DOHH2 (cell line): ENCODE measurements at regions not wholly inside any gene's neighbourhood (a gene's known extent, or its start where the extent isn't known, plus 50 kb on each side); places are given as distances from the start of the nearest gene placed in this dataset.

Source experiments
- H3F3A ChIP-seq: fragments of 200-600 bp; sonication (generic), shearing (Covaris generic); 2 replicates; pipeline ENCODE4 v1.6.0; 2016; ENCODE audit warnings: antibody characterized with exemption, mild to moderate bottlenecking; ENCODE audit not compliant: control insufficient read depth, insufficient read depth
- H3K27ac ChIP-seq: fragments of 200-600 bp; sonication (generic); 2 replicates; pipeline ENCODE4 v1.5.1; 2014; ENCODE audit warnings: low read depth, mild to moderate bottlenecking, low read length, moderate library complexity
- H3K27me3 ChIP-seq: fragments of 200-600 bp; sonication (generic); 2 replicates; pipeline ENCODE4 v1.6.1; 2014; ENCODE audit warnings: mild to moderate bottlenecking, low read length, mixed read lengths; ENCODE audit not compliant: control insufficient read depth
- H3K36me3 ChIP-seq: fragments of 200-600 bp; sonication (generic); 2 replicates; pipeline ENCODE4 v1.6.1; 2014; ENCODE audit warnings: mild to moderate bottlenecking, low read length, moderate library complexity, mixed read lengths; ENCODE audit not compliant: control insufficient read depth
- H3K4me1 ChIP-seq: fragments of 200-600 bp; sonication (generic); 2 replicates; pipeline ENCODE4 v1.6.1; 2014; ENCODE audit warnings: mild to moderate bottlenecking, low read length, mixed read lengths; ENCODE audit not compliant: control insufficient read depth
- H3K4me2 ChIP-seq: fragments of 200-600 bp; sonication (generic); 2 replicates; pipeline ENCODE4 v1.6.0; 2014; ENCODE audit warnings: mild to moderate bottlenecking, low read length, moderate library complexity
- H3K4me3 ChIP-seq: fragments of 200-600 bp; sonication (generic); 2 replicates; pipeline ENCODE4 v1.5.1; 2014; ENCODE audit warnings: mild to moderate bottlenecking, low read length, mixed read lengths
- H3K79me2 ChIP-seq: fragments of 200-600 bp; sonication (generic); 2 replicates; pipeline ENCODE4 v1.6.1; 2014; ENCODE audit warnings: mild to moderate bottlenecking, low read length, mixed read lengths; ENCODE audit not compliant: control insufficient read depth
- H3K9me2 ChIP-seq: fragments of 200-600 bp; sonication (generic); replicated peaks from 2 replicates; pipeline ENCODE4 v1.6.1; 2014; ENCODE audit warnings: mild to moderate bottlenecking, low read length, mixed read lengths; ENCODE audit not compliant: control insufficient read depth
- H3K9me3 ChIP-seq: fragments of 200-600 bp; sonication (generic); 2 replicates; pipeline ENCODE4 v1.6.1; 2014; ENCODE audit warnings: antibody characterized with exemption, low read length, mixed read lengths; ENCODE audit not compliant: control insufficient read depth, insufficient read depth
- H4K20me1 ChIP-seq: fragments of 200-600 bp; sonication (generic); 2 replicates; pipeline ENCODE4 v1.6.0; 2014; ENCODE audit warnings: low read depth, mild to moderate bottlenecking, antibody characterized with exemption, low read length, moderate library complexity; ENCODE audit not compliant: control insufficient read depth, insufficient read depth
- CTCF ChIP-seq: fragments of 200-600 bp; sonication (generic); IDR thresholded peaks from one replicate; pipeline ENCODE4 v1.5.1; 2014; ENCODE audit warnings: antibody characterized with exemption, mild to moderate bottlenecking, low read depth, low read length; ENCODE audit not compliant: poor library complexity, severe bottlenecking
- EZH2phosphoT487 ChIP-seq: fragments of 200-600 bp; sonication (generic); IDR thresholded peaks from 2 replicates; pipeline ENCODE4 v1.6.1; 2017; ENCODE audit warnings: borderline replicate concordance, mild to moderate bottlenecking, antibody characterized with exemption, low read length, moderate library complexity, mixed read lengths

- H3K9me3 ChIP-seq = no peaks in the 10 kb centered on the region
- no peak overlapping the region for H3K27ac ChIP-seq
- no peaks in the 10 kb centered on the region for H3K36me3 ChIP-seq
- H3F3A ChIP-seq = no peaks in the 10 kb centered on the region
- no peaks in the 10 kb centered on the region for H3K4me1 ChIP-seq
- H3K9me2 ChIP-seq = no peaks in the 10 kb centered on the region
- H3K79me2 ChIP-seq = no peaks in the 10 kb centered on the region
- TF ChIP-seq EZH2phosphoT487 (no peak), CTCF (no peak)
- no peaks in the 10 kb centered on the region for H4K20me1 ChIP-seq
- H3K27me3 ChIP-seq = no peaks in the 10 kb centered on the region
- H3K4me3 ChIP-seq = no peak overlapping the region
- H3K4me2 ChIP-seq = no peak overlapping the region
These were observed 829.1 kb downstream of the PCDH7 start for GRCh38 chr4:31549256-31549655.

- Histone ChIP-seq H3K4me3 (no peak overlapping the region), H3K27me3 (no peaks in the 10 kb centered on the region), H4K20me1 (no peaks in the 10 kb centered on the region), H3K9me3 (no peaks in the 10 kb centered on the region), H3K36me3 (no peaks in the 10 kb centered on the region), H3K4me2 (no peak overlapping the region), H3K79me2 (no peaks in the 10 kb centered on the region), H3K27ac (no peak overlapping the region), H3F3A (no peaks in the 10 kb centered on the region), H3K9me2 (no peaks in the 10 kb centered on the region), H3K4me1 (no peaks in the 10 kb centered on the region)
- no peak for TF ChIP-seq CTCF
- no peak for TF ChIP-seq EZH2phosphoT487
These were observed 837.3 kb downstream of the PCDH7 start for GRCh38 chr4:31557437-31557836.

- Histone ChIP-seq H3K4me1 (no peaks in the 10 kb centered on the region), H3F3A (no peaks in the 10 kb centered on the region), H3K79me2 (no peaks in the 10 kb centered on the region), H3K4me2 (no peak overlapping the region), H3K27ac (no peak overlapping the region), H3K36me3 (no peaks in the 10 kb centered on the region), H3K9me2 (no peaks in the 10 kb centered on the region), H4K20me1 (no peaks in the 10 kb centered on the region), H3K27me3 (no peaks in the 10 kb centered on the region), H3K4me3 (no peak overlapping the region), H3K9me3 (no peaks in the 10 kb centered on the region)
- TF ChIP-seq CTCF = no peak
- no peak for TF ChIP-seq EZH2phosphoT487
These were observed 853.4 kb downstream of the PCDH7 start for GRCh38 chr4:31573554-31573953.

GRCh38 chr4:31575504-31575903 lies 855.3 kb downstream of the PCDH7 start:
- no peaks in the 10 kb centered on the region for H4K20me1 ChIP-seq
- no peaks in the 10 kb centered on the region for H3K27me3 ChIP-seq
- no peaks in the 10 kb centered on the region for H3F3A ChIP-seq
- no peak overlapping the region for H3K4me3 ChIP-seq
- H3K27ac ChIP-seq = no peak overlapping the region
- H3K36me3 ChIP-seq = no peaks in the 10 kb centered on the region
- H3K9me3 ChIP-seq = no peaks in the 10 kb centered on the region
- H3K4me2 ChIP-seq = no peak overlapping the region
- TF ChIP-seq CTCF (no peak), EZH2phosphoT487 (no peak)
- no peaks in the 10 kb centered on the region for H3K79me2 ChIP-seq
- no peaks in the 10 kb centered on the region for H3K9me2 ChIP-seq
- no peaks in the 10 kb centered on the region for H3K4me1 ChIP-seq
